ENCODE measurements at regions not wholly inside any gene's neighbourhood (a gene's known extent, or its start where the extent isn't known, plus 50 kb on each side); places are given as distances from the start of the nearest gene placed in this dataset.

- ATAC-seq, result no peak
- CTCF ChIA-PET, result no interaction called here
- no peaks in the 10 kb centered on the region for H3K27me3 Mint-ChIP-seq
- H3K4me3 Mint-ChIP-seq, result no peak overlapping the region
- H3K36me3 Mint-ChIP-seq, result no peaks in the 10 kb centered on the region
- DNase-seq, result no peak
- Histone ChIP-seq H3K4me3 (ENCODE audit: low read length) (no peak overlapping the region), H3K4me1 (ENCODE audit: control insufficient read depth in 2 of 2, insufficient read depth in 2 of 2, low read length in 2 of 2) (no peaks in the 10 kb centered on the region), H3K27me3 (ENCODE audit: control insufficient read depth in 2 of 2, insufficient read depth in 2 of 2, low read length in 2 of 2) (no peaks in the 10 kb centered on the region), H3K27ac (ENCODE audit: low read depth, low read length) (no peak overlapping the region), H3K36me3 (ENCODE audit: control insufficient read depth in 2 of 3, insufficient read depth in 3 of 3, low read length in 3 of 3) (no peaks in the 10 kb centered on the region), H3K9me3 (ENCODE audit: control insufficient read depth in 2 of 3, low read length in 3 of 3) (no peaks in the 10 kb centered on the region)
- H3K4me1 Mint-ChIP-seq, result no peaks in the 10 kb centered on the region
- POLR2A ChIA-PET, result no interaction called here
- no peak overlapping the region for H3K27ac Mint-ChIP-seq
- intact Hi-C loops (cut with micrococcal nuclease), result no loop called here
- H3K9me3 Mint-ChIP-seq, result no peaks in the 10 kb centered on the region
Measured at GRCh38 chr12:74910831-74911230, 298.8 kb downstream of the KCNC2 start.

- no peaks in the 10 kb centered on the region for H3K4me1 Mint-ChIP-seq
- H3K27me3 Mint-ChIP-seq, result no peaks in the 10 kb centered on the region
- DNase-seq (no peak), ATAC-seq (no peak)
- intact Hi-C loops (cut with micrococcal nuclease), result no loop called here
- H3K4me3 ChIP-seq (ENCODE audit: low read length), result no peak overlapping the region
- no peaks in the 10 kb centered on the region for H3K9me3 ChIP-seq (ENCODE audit: control insufficient read depth in 2 of 3, low read length in 3 of 3)
- POLR2A ChIA-PET, result no interaction called here
- H3K36me3 ChIP-seq (ENCODE audit: control insufficient read depth in 2 of 3, insufficient read depth in 3 of 3, low read length in 3 of 3), result no peaks in the 10 kb centered on the region
- no peak overlapping the region for H3K4me3 Mint-ChIP-seq
- CTCF ChIA-PET, result no interaction called here
- H3K27me3 ChIP-seq (ENCODE audit: control insufficient read depth in 2 of 2, insufficient read depth in 2 of 2, low read length in 2 of 2), result no peaks in the 10 kb centered on the region
- no peak overlapping the region for H3K27ac ChIP-seq (ENCODE audit: low read depth, low read length)
- no peak overlapping the region for H3K27ac Mint-ChIP-seq
- no peaks in the 10 kb centered on the region for H3K4me1 ChIP-seq (ENCODE audit: control insufficient read depth in 2 of 2, insufficient read depth in 2 of 2, low read length in 2 of 2)
- H3K9me3 Mint-ChIP-seq, result no peaks in the 10 kb centered on the region
- H3K36me3 Mint-ChIP-seq, result no peaks in the 10 kb centered on the region
Measured at GRCh38 chr12:74914378-74914777, 295.3 kb downstream of the KCNC2 start.

GRCh38 chr12:74915718-74916117, 293.9 kb downstream of the KCNC2 start:
- no peaks in the 10 kb centered on the region for H3K4me1 Mint-ChIP-seq
- peaks cover 0 to under 1% (median 0%) of the 10 kb centered on the region in 11 donors for H3K9me3 Mint-ChIP-seq
- ChIA-PET CTCF (no interaction called here), POLR2A (no interaction called here)
- no peaks in the 10 kb centered on the region for H3K27me3 ChIP-seq (ENCODE audit: control insufficient read depth in 2 of 2, insufficient read depth in 2 of 2, low read length in 2 of 2)
- ATAC-seq (no peak), DNase-seq (no peak)
- H3K9me3 ChIP-seq (ENCODE audit: control insufficient read depth in 2 of 3, low read length in 3 of 3), result no peaks in the 10 kb centered on the region
- no peaks in the 10 kb centered on the region for H3K27me3 Mint-ChIP-seq
- no peak overlapping the region for H3K4me3 Mint-ChIP-seq
- no peak overlapping the region for H3K27ac ChIP-seq (ENCODE audit: low read depth, low read length)
- H3K4me1 ChIP-seq (ENCODE audit: control insufficient read depth in 2 of 2, insufficient read depth in 2 of 2, low read length in 2 of 2), result no peaks in the 10 kb centered on the region
- no peak overlapping the region for H3K27ac Mint-ChIP-seq
- no peaks in the 10 kb centered on the region for H3K36me3 Mint-ChIP-seq
- intact Hi-C loops (cut with micrococcal nuclease), result no loop called here
- H3K4me3 ChIP-seq (ENCODE audit: low read length), result no peak overlapping the region
- H3K36me3 ChIP-seq (ENCODE audit: control insufficient read depth in 2 of 3, insufficient read depth in 3 of 3, low read length in 3 of 3), result no peaks in the 10 kb centered on the region

GRCh38 chr12:74917743-74918142, 291.9 kb downstream of the KCNC2 start:
- Histone ChIP-seq H3K4me1 (ENCODE audit: control insufficient read depth in 2 of 2, insufficient read depth in 2 of 2, low read length in 2 of 2) (no peaks in the 10 kb centered on the region), H3K4me3 (ENCODE audit: low read length) (no peak overlapping the region), H3K27ac (ENCODE audit: low read depth, low read length) (no peak overlapping the region), H3K9me3 (ENCODE audit: control insufficient read depth in 2 of 3, low read length in 3 of 3) (no peaks in the 10 kb centered on the region), H3K27me3 (ENCODE audit: control insufficient read depth in 2 of 2, insufficient read depth in 2 of 2, low read length in 2 of 2) (no peaks in the 10 kb centered on the region), H3K36me3 (ENCODE audit: control insufficient read depth in 2 of 3, insufficient read depth in 3 of 3, low read length in 3 of 3) (no peaks in the 10 kb centered on the region)
- DNase-seq (no peak), ATAC-seq (no peak)
- Mint-ChIP-seq H3K4me1 (no peaks in the 10 kb centered on the region), H3K36me3 (peaks cover 0 to 3% (median 0%) of the 10 kb centered on the region in 5 donors), H3K27me3 (no peaks in the 10 kb centered on the region), H3K9me3 (peaks cover 0 to 9% (median under 1%) of the 10 kb centered on the region in 11 donors), H3K27ac (no peak overlapping the region), H3K4me3 (no peak overlapping the region)
- CTCF ChIA-PET, result no interaction called here
- POLR2A ChIA-PET, result no interaction called here
- intact Hi-C loops (cut with micrococcal nuclease), result no loop called here

GRCh38 chr12:74918291-74918690, 291.3 kb downstream of the KCNC2 start:
- DNase-seq, result no peak
- intact Hi-C loops (cut with micrococcal nuclease), result no loop called here
- Mint-ChIP-seq H3K4me1 (no peaks in the 10 kb centered on the region), H3K27ac (no peak overlapping the region), H3K27me3 (no peaks in the 10 kb centered on the region), H3K36me3 (peaks cover 0 to 3% (median 0%) of the 10 kb centered on the region in 5 donors), H3K4me3 (no peak overlapping the region), H3K9me3 (peaks cover 0 to 12% (median 3%) of the 10 kb centered on the region in 11 donors)
- Histone ChIP-seq H3K4me3 (ENCODE audit: low read length) (no peak overlapping the region), H3K4me1 (ENCODE audit: control insufficient read depth in 2 of 2, insufficient read depth in 2 of 2, low read length in 2 of 2) (no peaks in the 10 kb centered on the region), H3K36me3 (ENCODE audit: control insufficient read depth in 2 of 3, insufficient read depth in 3 of 3, low read length in 3 of 3) (no peaks in the 10 kb centered on the region), H3K9me3 (ENCODE audit: control insufficient read depth in 2 of 3, low read length in 3 of 3) (no peaks in the 10 kb centered on the region), H3K27me3 (ENCODE audit: control insufficient read depth in 2 of 2, insufficient read depth in 2 of 2, low read length in 2 of 2) (no peaks in the 10 kb centered on the region), H3K27ac (ENCODE audit: low read depth, low read length) (no peak overlapping the region)
- ATAC-seq, result no peak
- ChIA-PET POLR2A (no interaction called here), CTCF (no interaction called here)

- peaks cover 0 to 4% (median 0%) of the 10 kb centered on the region in 5 donors for H3K36me3 Mint-ChIP-seq
- Histone ChIP-seq H3K27ac (ENCODE audit: low read depth, low read length) (no peak overlapping the region), H3K4me1 (ENCODE audit: control insufficient read depth in 2 of 2, insufficient read depth in 2 of 2, low read length in 2 of 2) (no peaks in the 10 kb centered on the region), H3K36me3 (ENCODE audit: control insufficient read depth in 2 of 3, insufficient read depth in 3 of 3, low read length in 3 of 3) (no peaks in the 10 kb centered on the region), H3K27me3 (ENCODE audit: control insufficient read depth in 2 of 2, insufficient read depth in 2 of 2, low read length in 2 of 2) (no peaks in the 10 kb centered on the region), H3K4me3 (ENCODE audit: low read length) (no peak overlapping the region), H3K9me3 (ENCODE audit: control insufficient read depth in 2 of 3, low read length in 3 of 3) (no peaks in the 10 kb centered on the region)
- ChIA-PET CTCF (no interaction called here), POLR2A (no interaction called here)
- peaks cover 0 to 32% (median 6%) of the 10 kb centered on the region in 11 donors for H3K9me3 Mint-ChIP-seq
- no peaks in the 10 kb centered on the region for H3K4me1 Mint-ChIP-seq
- intact Hi-C loops (cut with micrococcal nuclease), result no loop called here
- no peaks in the 10 kb centered on the region for H3K27me3 Mint-ChIP-seq
- no peak for ATAC-seq
- DNase-seq, result no peak
- H3K4me3 Mint-ChIP-seq, result no peak overlapping the region
- H3K27ac Mint-ChIP-seq, result no peak overlapping the region
Measured at GRCh38 chr12:74922117-74922516, 287.5 kb downstream of the KCNC2 start.

- ATAC-seq (no peak), DNase-seq (no peak)
- H3K27ac Mint-ChIP-seq, result no peak overlapping the region
- peaks cover 0 to 32% (median 8%) of the 10 kb centered on the region in 11 donors for H3K9me3 Mint-ChIP-seq
- Histone ChIP-seq H3K9me3 (ENCODE audit: control insufficient read depth in 2 of 3, low read length in 3 of 3) (no peaks in the 10 kb centered on the region), H3K4me3 (ENCODE audit: low read length) (no peak overlapping the region), H3K27ac (ENCODE audit: low read depth, low read length) (no peak overlapping the region), H3K27me3 (ENCODE audit: control insufficient read depth in 2 of 2, insufficient read depth in 2 of 2, low read length in 2 of 2) (no peaks in the 10 kb centered on the region), H3K4me1 (ENCODE audit: control insufficient read depth in 2 of 2, insufficient read depth in 2 of 2, low read length in 2 of 2) (no peaks in the 10 kb centered on the region), H3K36me3 (ENCODE audit: control insufficient read depth in 2 of 3, insufficient read depth in 3 of 3, low read length in 3 of 3) (no peaks in the 10 kb centered on the region)
- ChIA-PET CTCF (no interaction called here), POLR2A (no interaction called here)
- H3K4me3 Mint-ChIP-seq, result no peak overlapping the region
- intact Hi-C loops (cut with micrococcal nuclease), result no loop called here
- no peaks in the 10 kb centered on the region for H3K4me1 Mint-ChIP-seq
- H3K36me3 Mint-ChIP-seq, result peaks cover 0 to 4% (median 0%) of the 10 kb centered on the region in 5 donors
- H3K27me3 Mint-ChIP-seq, result no peaks in the 10 kb centered on the region
Measured at GRCh38 chr12:74922642-74923041, 287.0 kb downstream of the KCNC2 start.
